Tibial nerve (tissue), 4 donors: ENCODE measurements at regions not wholly inside any gene's neighbourhood (a gene's known extent, or its start where the extent isn't known, plus 50 kb on each side); places are given as distances from the start of the nearest gene placed in this dataset.
"Not testable (repeated sequence)": the region's sequence is repeated elsewhere in the genome, so short reads cannot be mapped to it uniquely, and the experiment has no call there.

Source experiments
- DNase-seq, 2 donors: peaks; one replicate each; pipeline ENCODE4 v3.0.0-alpha.2; 2019; ENCODE audit warnings: low spot score in 2 of 2
- H3K27ac ChIP-seq, 4 donors: fragments of 200-600 bp; sonication (generic) in 3 of 4; one replicate each; pipeline ENCODE4 v1.5.1; 2017 to 2019; ENCODE audit warnings: mild to moderate bottlenecking in 1 of 4
- H3K27me3 ChIP-seq, 2 donors: fragments of 200-600 bp; sonication (generic) in 1 of 2; one replicate each; pipeline versions ENCODE4 v1.5.1 to v1.6.0; 2017 to 2019
- H3K36me3 ChIP-seq, 3 donors: fragments of 200-600 bp; sonication (generic); one replicate each; pipeline ENCODE4 v1.5.1; 2018 to 2019
- H3K4me1 ChIP-seq, 4 donors: fragments of 200-600 bp; sonication (generic) in 3 of 4; one replicate each; pipeline ENCODE4 v1.5.1; 2017 to 2019
- H3K4me3 ChIP-seq, 4 donors: fragments of 200-600 bp; sonication (generic) in 3 of 4; one replicate each; pipeline ENCODE4 v1.5.1; 2017 to 2019; ENCODE audit warnings: mild to moderate bottlenecking in 1 of 4, moderate library complexity in 1 of 4
- H3K9me3 ChIP-seq, 4 donors: fragments of 200-600 bp; sonication (generic) in 3 of 4; one replicate each; pipeline ENCODE4 v1.5.1; 2017 to 2019
- CTCF ChIP-seq, 5 experiments: fragments of 200-600 bp in 3 of 5; fragments of 450-650 bp in 2 of 5; sonication (generic) in 3 of 5; IDR thresholded peaks; one replicate each; pipeline ENCODE4 v1.5.1; 2016 to 2019; ENCODE audit warnings: antibody characterized with exemption in 5 of 5, mild to moderate bottlenecking in 3 of 5, moderate library complexity in 2 of 5
- EP300 ChIP-seq, 2 donors: sonication (generic); formaldehyde crosslinking; IDR thresholded peaks; one replicate each; pipeline ENCODE4 v1.6.1; 2017; ENCODE audit warnings: antibody characterized with exemption in 2 of 2, mild to moderate bottlenecking in 1 of 2
- POLR2A ChIP-seq, 2 donors: fragments of 450-650 bp; IDR thresholded peaks; one replicate each; pipeline ENCODE4 v1.6.1; 2017; ENCODE audit warnings: antibody characterized with exemption in 2 of 2, mild to moderate bottlenecking in 2 of 2, moderate library complexity in 2 of 2
- WGBS, 2 donors: methylation state at CpG; one replicate each; pipeline ENCODE4 v1.1.5; 2018; 5-methylcytosine and 5-hydroxymethylcytosine counted together

GRCh38 chr1:22208268-22208972 is 65.5 kb upstream of the WNT4 start:
- Histone ChIP-seq H3K27ac (no peak overlapping the region), H3K27me3 (peaks cover 0 to 68% of the 10 kb centered on the region in 2 donors), H3K4me3 (no peak overlapping the region), H3K36me3 (no peaks in the 10 kb centered on the region), H3K4me1 (peaks cover 0 to 12% (median 0%) of the 10 kb centered on the region in 4 donors), H3K9me3 (no peaks in the 10 kb centered on the region)
- 30 to 36% methylated on average over 21 of the region's 21 CpGs for WGBS, 2 donors
- TF ChIP-seq EP300 (IDR thresholded peaks at IDR 0.05) (no peak), POLR2A (IDR thresholded peaks at IDR 0.05) (no peak), CTCF (IDR thresholded peaks at IDR 0.05) (no peak)
- DNase-seq: no peak

GRCh38 chr1:22208973-22209378 is 66.1 kb upstream of the WNT4 start:
- DNase-seq: no peak
- peaks cover 0 to 68% of the 10 kb centered on the region in 2 donors for H3K27me3 ChIP-seq
- H3K9me3 ChIP-seq: no peaks in the 10 kb centered on the region
- TF ChIP-seq CTCF (IDR thresholded peaks at IDR 0.05) (no peak), EP300 (IDR thresholded peaks at IDR 0.05) (no peak), POLR2A (IDR thresholded peaks at IDR 0.05) (no peak)
- peaks cover 0 to 12% (median 0%) of the 10 kb centered on the region in 4 donors for H3K4me1 ChIP-seq
- H3K27ac ChIP-seq: no peak overlapping the region
- no peak overlapping the region for H3K4me3 ChIP-seq
- 38 to 42% methylated on average over 15 to 16 of the region's 16 CpGs for whole genome bisulfite sequencing, 2 donors
- no peaks in the 10 kb centered on the region for H3K36me3 ChIP-seq

GRCh38 chr1:22210176-22210575 is 67.3 kb upstream of the WNT4 start:
- Histone ChIP-seq H3K4me1 (peaks cover 0 to 3% (median 0%) of the 10 kb centered on the region in 4 donors), H3K9me3 (no peaks in the 10 kb centered on the region), H3K27me3 (peaks cover 0 to 80% of the 10 kb centered on the region in 2 donors), H3K4me3 (no peak overlapping the region), H3K27ac (no peak overlapping the region), H3K36me3 (no peaks in the 10 kb centered on the region)
- 51 to 57% methylated on average over 12 of the region's 12 CpGs for WGBS, 2 donors
- TF ChIP-seq EP300 (IDR thresholded peaks at IDR 0.05): no peak
- no peak for TF ChIP-seq POLR2A (IDR thresholded peaks at IDR 0.05)
- no peak for TF ChIP-seq CTCF (IDR thresholded peaks at IDR 0.05)
- no peak for DNase-seq

- no peak for DNase-seq
- peaks cover 0 to 81% of the 10 kb centered on the region in 2 donors for H3K27me3 ChIP-seq
- no peaks in the 10 kb centered on the region for H3K4me1 ChIP-seq
- H3K36me3 ChIP-seq: no peaks in the 10 kb centered on the region
- no peaks in the 10 kb centered on the region for H3K9me3 ChIP-seq
- H3K27ac ChIP-seq: no peak overlapping the region
- H3K4me3 ChIP-seq: no peak overlapping the region
- 35 to 39% methylated on average over 7 of the region's 7 CpGs for WGBS, 2 donors
- no peak for TF ChIP-seq CTCF (IDR thresholded peaks at IDR 0.05)
- TF ChIP-seq POLR2A (IDR thresholded peaks at IDR 0.05): no peak
- no peak for TF ChIP-seq EP300 (IDR thresholded peaks at IDR 0.05)
Observed at GRCh38 chr1:22210636-22211035, 67.7 kb upstream of the WNT4 start.

- H3K27ac ChIP-seq, DNase-seq, H3K36me3 ChIP-seq, H3K4me3 ChIP-seq, H3K9me3 ChIP-seq, H3K4me1 ChIP-seq: not testable (repeated sequence)
- H3K27me3 ChIP-seq: peaks cover 0 to 80% of the 10 kb centered on the region in 2 donors
- 83 to 87% methylated on average over 6 of the region's 6 CpGs for WGBS, 2 donors
Observed at GRCh38 chr1:22211459-22211858, 68.6 kb upstream of the WNT4 start.
